HG02885 (cell line): ENCODE measurements at regions not wholly inside any gene's neighbourhood (a gene's known extent, or its start where the extent isn't known, plus 50 kb on each side); places are given as distances from the start of the nearest gene placed in this dataset.
"Not testable (repeated sequence)": the region's sequence is repeated elsewhere in the genome, so short reads cannot be mapped to it uniquely, and the experiment has no call there.

Experiments
- ATAC-seq: cut with Tn5 transposase; IDR thresholded peaks from one replicate; pipeline ENCODE4 v1.9.1; 2021; ENCODE audit warnings: mild to moderate bottlenecking; ENCODE audit not compliant: unreplicated experiment, poor library complexity

- ATAC-seq = no peak
Observed at GRCh38 chr6:67201563-67201962, 1433.5 kb upstream of the ADGRB3 start.

GRCh38 chr6:67200626-67201403, 1434.3 kb upstream of the ADGRB3 start:
- ATAC-seq = no peak

- no peak for ATAC-seq
Observed at GRCh38 chr6:67199425-67199824, 1435.7 kb upstream of the ADGRB3 start.

GRCh38 chr6:67190733-67191132, 1444.3 kb upstream of the ADGRB3 start:
- no peak for ATAC-seq

GRCh38 chr6:67184405-67184804, 1450.7 kb upstream of the ADGRB3 start:
- ATAC-seq = no peak

- no peak for ATAC-seq
Observed at GRCh38 chr6:67175101-67175500, 1460.0 kb upstream of the ADGRB3 start.

- ATAC-seq = no peak
Observed at GRCh38 chr6:67165606-67166005, 1458.6 kb upstream of the EYS start.

- no peak for ATAC-seq
Observed at GRCh38 chr6:67160820-67161219, 1453.8 kb upstream of the EYS start.

GRCh38 chr6:67141005-67141404, 1434.0 kb upstream of the EYS start:
- ATAC-seq = no peak

GRCh38 chr6:67133973-67134372, 1426.9 kb upstream of the EYS start:
- ATAC-seq = no peak

- no peak for ATAC-seq
Observed at GRCh38 chr6:67131827-67132226, 1424.8 kb upstream of the EYS start.

- ATAC-seq = no peak
Observed at GRCh38 chr6:67129780-67130179, 1422.8 kb upstream of the EYS start.

- ATAC-seq = no peak
Observed at GRCh38 chr6:67127041-67127440, 1420.0 kb upstream of the EYS start.

GRCh38 chr6:67121115-67121514, 1414.1 kb upstream of the EYS start:
- ATAC-seq = no peak

- no peak for ATAC-seq
Observed at GRCh38 chr6:67112120-67112519, 1405.1 kb upstream of the EYS start.

- ATAC-seq = no peak
Observed at GRCh38 chr6:67102743-67103142, 1395.7 kb upstream of the EYS start.

GRCh38 chr6:67095618-67096226, 1388.7 kb upstream of the EYS start:
- not testable (repeated sequence) for ATAC-seq

- ATAC-seq = no peak
Observed at GRCh38 chr6:67094431-67094946, 1387.5 kb upstream of the EYS start.

GRCh38 chr6:67073938-67074337, 1366.9 kb upstream of the EYS start:
- no peak for ATAC-seq

- ATAC-seq = no peak
Observed at GRCh38 chr6:67068781-67069180, 1361.8 kb upstream of the EYS start.

- ATAC-seq = no peak
Observed at GRCh38 chr6:67064323-67064722, 1357.3 kb upstream of the EYS start.

GRCh38 chr6:67047996-67048395, 1341.0 kb upstream of the EYS start:
- no peak for ATAC-seq
